ENCODE measurements at regions not wholly inside any gene's neighbourhood (a gene's known extent, or its start where the extent isn't known, plus 50 kb on each side); places are given as distances from the start of the nearest gene placed in this dataset.

- TF ChIP-seq CTCF (conservative IDR thresholded peaks at IDR 0.05; ENCODE audit: low read depth, low read length) = no peak
Measured at GRCh38 chr6:156720691-156721685, 56.2 kb upstream of the ARID1B start (continued).
